ENCODE measurements at regions not wholly inside any gene's neighbourhood (a gene's known extent, or its start where the extent isn't known, plus 50 kb on each side); places are given as distances from the start of the nearest gene placed in this dataset.

DNA sequence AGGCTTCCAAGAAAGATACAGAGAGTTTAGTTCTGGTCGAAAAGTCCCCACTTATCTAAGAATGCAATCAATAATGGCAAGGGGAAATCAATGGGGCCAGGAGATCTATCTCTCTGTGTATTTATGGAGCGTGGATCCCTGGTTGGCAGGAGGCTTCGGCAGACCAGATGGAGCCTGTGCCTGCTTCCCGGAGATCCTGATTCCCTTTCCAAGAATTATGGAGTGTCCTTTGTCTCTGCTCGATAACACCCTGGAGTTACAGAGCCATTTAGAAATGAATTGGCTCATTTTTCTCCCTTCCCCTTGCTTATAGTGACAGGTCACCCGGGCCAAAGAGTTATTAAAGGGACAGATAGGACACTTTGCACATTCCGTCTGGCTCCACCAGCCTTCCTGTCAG lies 92.4 kb downstream of the ISX start:
- TF ChIP-seq, protein P1, sequence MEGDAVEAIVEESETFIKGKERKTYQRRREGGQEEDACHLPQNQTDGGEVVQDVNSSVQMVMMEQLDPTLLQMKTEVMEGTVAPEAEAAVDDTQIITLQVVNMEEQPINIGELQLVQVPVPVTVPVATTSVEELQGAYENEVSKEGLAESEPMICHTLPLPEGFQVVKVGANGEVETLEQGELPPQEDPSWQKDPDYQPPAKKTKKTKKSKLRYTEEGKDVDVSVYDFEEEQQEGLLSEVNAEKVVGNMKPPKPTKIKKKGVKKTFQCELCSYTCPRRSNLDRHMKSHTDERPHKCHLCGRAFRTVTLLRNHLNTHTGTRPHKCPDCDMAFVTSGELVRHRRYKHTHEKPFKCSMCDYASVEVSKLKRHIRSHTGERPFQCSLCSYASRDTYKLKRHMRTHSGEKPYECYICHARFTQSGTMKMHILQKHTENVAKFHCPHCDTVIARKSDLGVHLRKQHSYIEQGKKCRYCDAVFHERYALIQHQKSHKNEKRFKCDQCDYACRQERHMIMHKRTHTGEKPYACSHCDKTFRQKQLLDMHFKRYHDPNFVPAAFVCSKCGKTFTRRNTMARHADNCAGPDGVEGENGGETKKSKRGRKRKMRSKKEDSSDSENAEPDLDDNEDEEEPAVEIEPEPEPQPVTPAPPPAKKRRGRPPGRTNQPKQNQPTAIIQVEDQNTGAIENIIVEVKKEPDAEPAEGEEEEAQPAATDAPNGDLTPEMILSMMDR (IDR thresholded peaks at IDR 0.05; ENCODE audit: insufficient read depth, low read length, poor library complexity, severe bottlenecking), result no peak
- no peak for TF ChIP-seq EZH2phosphoT487 (conservative IDR thresholded peaks at IDR 0.05; ENCODE audit: low read length)
